GM21423 (cell line): ENCODE measurements at regions not wholly inside any gene's neighbourhood (a gene's known extent, or its start where the extent isn't known, plus 50 kb on each side); places are given as distances from the start of the nearest gene placed in this dataset.

Experiments used
- ATAC-seq: cut with Tn5 transposase; IDR thresholded peaks from one replicate; pipeline ENCODE4 v1.9.1; 2021; ENCODE audit warnings: mild to moderate bottlenecking, moderate library complexity; ENCODE audit not compliant: unreplicated experiment

DNA sequence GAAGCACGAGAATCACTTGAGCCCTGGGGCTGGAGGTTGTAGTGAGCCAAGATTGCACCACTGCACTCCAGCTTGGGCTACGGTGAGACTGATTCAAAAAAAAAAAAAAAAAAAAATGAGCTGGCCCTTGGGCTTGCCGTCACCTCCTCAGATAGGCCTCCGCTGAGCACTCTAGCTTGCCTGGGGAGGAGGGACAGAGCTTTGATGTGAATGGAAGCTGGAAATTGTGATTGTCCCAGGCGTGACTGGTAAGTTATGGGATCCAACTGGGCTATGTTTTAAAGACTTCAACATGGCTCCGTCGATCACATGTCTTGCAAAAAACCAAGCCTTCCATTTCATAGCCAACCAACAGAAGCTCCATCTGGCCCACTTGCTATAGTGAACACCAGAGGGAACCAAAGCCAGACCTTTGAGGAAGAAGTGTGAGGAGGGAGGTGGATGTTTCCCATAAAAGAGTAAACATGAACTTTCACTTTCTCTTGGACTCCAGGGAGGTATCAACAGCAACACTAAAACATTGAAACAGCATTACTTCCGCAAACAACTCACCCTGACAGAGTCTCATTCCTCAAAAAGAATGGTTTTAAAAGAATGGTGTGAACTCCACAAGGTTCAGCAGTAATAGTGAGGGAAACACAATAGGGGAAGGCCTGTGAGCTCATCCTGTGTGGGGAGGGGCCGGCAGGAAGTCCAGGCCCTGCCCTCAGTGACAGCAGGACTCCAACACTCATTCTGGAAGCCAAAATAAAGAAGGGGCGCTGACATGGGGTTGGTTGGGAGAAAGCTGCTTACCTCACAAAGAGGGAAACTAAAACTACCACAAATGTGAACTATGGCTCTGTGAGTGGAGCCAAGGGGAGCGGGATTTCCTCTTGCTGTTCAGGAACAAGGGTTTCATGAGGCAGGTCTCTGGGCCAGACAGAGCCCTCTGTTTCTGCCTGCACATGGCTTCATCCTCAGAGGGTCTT lies 59.2 kb upstream of the IL12A start:
- ATAC-seq, result peak; percentile 79

DNA sequence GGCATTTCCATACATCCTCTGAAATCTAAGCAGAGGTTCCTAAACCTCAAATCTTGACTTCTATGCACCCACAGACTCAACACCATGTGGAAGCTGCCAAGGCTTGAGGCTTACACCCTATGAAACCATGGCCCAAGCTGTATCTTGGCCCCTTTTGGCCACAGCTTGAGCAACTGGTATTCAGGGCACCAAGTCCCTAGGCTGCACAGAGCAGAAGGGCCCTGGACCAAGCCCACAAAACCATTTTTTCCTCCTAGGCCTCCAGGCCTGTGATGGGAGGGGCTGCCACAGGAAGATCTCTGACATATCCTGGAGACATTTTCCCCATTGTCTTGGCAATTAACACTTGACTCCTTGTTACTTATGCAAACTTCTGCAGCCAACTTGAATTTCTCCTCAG lies 54.4 kb upstream of the IL12A start:
- no peak for ATAC-seq

DNA sequence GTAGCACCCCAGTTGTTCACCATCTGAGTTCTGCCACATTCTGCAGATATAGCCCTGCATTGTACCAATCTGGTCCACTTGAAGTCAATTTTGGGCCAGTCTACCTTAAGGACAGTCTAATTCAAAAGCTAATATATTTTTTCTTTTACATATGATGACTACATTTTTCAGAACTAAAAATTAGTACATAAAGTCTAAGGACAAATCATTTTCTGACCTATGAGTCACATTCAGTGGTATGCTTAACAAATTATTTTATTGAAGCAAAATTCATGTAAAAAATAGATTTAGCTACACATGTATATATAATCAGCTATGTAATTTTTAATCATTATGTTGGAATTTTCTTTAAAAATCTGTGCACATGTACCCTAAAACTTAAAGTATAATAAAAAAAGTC lies 52.1 kb upstream of the IL12A start:
- ATAC-seq, result no peak

DNA sequence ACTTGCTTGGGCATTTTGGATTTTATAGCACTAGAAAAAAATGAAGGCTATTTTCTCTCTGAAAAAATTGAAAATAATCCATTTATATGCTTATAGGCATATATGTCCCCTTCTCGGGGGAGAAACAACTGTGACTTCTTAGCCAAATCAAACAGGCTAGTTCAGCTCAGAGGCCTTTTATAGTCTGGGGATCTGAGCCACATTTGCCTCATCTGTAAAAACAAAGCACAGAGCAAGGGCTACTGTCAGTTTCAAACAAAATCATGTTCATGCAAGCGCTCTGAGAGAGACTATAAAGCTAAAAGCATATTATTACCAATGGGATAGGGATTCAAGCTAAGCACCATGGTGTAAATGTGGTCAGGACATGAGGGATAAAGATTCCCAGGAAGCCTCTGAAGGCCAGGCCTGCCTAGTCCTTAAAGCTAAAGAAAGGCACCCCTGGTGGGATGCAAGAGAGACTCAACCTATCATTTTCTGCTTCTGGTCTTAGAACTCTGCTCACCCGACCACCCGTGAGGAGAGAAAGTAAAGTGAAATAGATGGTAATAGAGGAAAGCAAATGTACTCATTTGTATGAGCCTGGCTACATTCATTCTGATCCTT lies 51.0 kb upstream of the IL12A start:
- no peak for ATAC-seq

DNA sequence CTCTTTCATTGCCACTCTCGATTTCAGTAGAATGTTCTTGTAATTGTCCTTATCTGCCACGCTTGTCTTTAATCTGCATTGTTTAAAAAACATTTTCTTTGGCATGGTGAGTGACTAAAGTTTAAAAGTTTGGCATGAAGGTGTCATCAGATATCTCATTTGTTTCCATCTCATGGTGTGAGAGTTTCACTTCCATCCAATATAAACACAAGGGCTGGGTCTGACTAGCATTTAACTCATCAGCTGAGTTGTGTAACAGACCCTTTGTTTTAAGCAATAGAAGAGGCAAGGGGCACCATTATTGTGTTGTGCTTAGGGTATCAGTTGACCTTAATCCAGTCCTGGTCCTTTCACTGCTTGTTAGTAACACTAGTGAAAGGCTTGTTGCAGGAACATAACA lies 49.9 kb upstream of the IL12A start:
- no peak for ATAC-seq
